ENCODE measurements at regions not wholly inside any gene's neighbourhood (a gene's known extent, or its start where the extent isn't known, plus 50 kb on each side); places are given as distances from the start of the nearest gene placed in this dataset.
"Not testable (repeated sequence)": the region's sequence is repeated elsewhere in the genome, so short reads cannot be mapped to it uniquely, and the experiment has no call there.

DNA sequence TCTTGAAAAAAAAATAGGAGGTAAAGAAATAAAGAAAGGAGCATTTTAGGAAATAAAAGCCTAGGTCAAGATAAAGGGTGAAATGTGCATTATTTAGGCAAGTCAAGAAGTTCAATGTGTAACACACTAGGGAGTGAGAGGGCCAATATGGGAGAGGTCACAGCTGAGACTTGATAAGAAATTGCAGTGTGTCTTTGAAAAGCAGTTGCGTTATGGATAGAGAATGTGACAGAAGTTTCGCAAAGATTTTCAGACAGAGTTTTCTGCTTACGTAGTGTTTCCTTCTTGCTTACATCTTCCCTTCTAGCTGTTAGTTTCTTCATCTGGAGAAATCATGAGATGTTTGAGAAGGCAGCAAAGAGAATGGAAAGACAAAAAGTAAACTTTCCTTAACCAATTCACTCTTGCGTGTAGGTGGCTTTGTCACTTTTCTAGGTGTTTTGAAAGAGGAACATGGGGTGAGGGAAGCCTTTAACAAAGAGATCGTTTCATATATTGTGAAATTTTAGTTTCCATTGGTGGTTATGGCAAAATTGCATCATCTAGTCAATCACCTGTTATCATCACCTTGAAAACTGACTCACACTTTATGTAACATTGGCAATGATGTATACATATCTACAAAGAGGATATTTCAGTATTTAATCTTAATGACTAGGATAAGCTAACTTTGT, 975.5 kb downstream of the OLFM4 start:
- H3K36me3 Mint-ChIP-seq: no peaks in the 10 kb centered on the region
- no peak overlapping the region for H3K4me3 Mint-ChIP-seq
- Histone ChIP-seq H3K27ac (ENCODE audit: low read depth, low read length) (no peak overlapping the region), H3K36me3 (ENCODE audit: insufficient read depth, low read length) (no peaks in the 10 kb centered on the region), H3K9me3 (ENCODE audit: low read length) (no peaks in the 10 kb centered on the region), H3K4me3 (ENCODE audit: low read length) (no peak overlapping the region), H3K4me1 (ENCODE audit: insufficient read depth, low read length) (no peaks in the 10 kb centered on the region), H3K27me3 (ENCODE audit: insufficient read depth, low read length, poor library complexity, severe bottlenecking) (no peaks in the 10 kb centered on the region)
- no peak overlapping the region for H3K27ac Mint-ChIP-seq
- POLR2A ChIA-PET: no interaction called here
- peaks cover 2 to 19% (median 7%) of the 10 kb centered on the region in 5 donors for H3K9me3 Mint-ChIP-seq
- H3K27me3 Mint-ChIP-seq: no peaks in the 10 kb centered on the region
- CTCF ChIA-PET: no interaction called here
- no peaks in the 10 kb centered on the region for H3K4me1 Mint-ChIP-seq
- DNase-seq: no peak

DNA sequence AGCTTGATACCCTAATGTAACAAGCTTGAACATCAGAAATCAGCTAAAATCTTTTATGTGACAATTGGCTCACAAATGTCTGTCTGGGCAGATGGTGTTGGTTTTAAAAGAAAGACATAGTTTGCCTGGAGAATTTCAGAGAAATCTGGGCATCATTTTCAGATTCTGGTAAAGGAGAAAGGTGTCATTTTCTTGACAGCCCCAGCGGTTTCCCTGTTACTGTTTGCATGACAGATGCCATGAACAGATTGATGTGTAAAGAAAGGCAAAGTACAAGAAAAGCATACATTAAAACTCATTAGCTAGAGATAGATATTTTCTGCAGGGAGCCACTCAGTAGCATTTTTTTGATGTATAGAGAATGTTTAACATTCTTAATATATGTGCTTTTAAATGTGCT, 987.9 kb downstream of the OLFM4 start:
- Mint-ChIP-seq H3K27me3 (no peaks in the 10 kb centered on the region), H3K27ac (no peak overlapping the region), H3K4me1 (no peaks in the 10 kb centered on the region), H3K4me3 (no peak overlapping the region), H3K9me3 (peaks cover 3 to 22% (median 11%) of the 10 kb centered on the region in 5 donors), H3K36me3 (no peaks in the 10 kb centered on the region)
- POLR2A ChIA-PET: no interaction called here
- H3K27ac ChIP-seq (ENCODE audit: low read depth, low read length): no peak overlapping the region
- H3K9me3 ChIP-seq (ENCODE audit: low read length): no peaks in the 10 kb centered on the region
- no peaks in the 10 kb centered on the region for H3K4me1 ChIP-seq (ENCODE audit: insufficient read depth, low read length)
- H3K27me3 ChIP-seq (ENCODE audit: insufficient read depth, low read length, poor library complexity, severe bottlenecking): no peaks in the 10 kb centered on the region
- no peak overlapping the region for H3K4me3 ChIP-seq (ENCODE audit: low read length)
- no peaks in the 10 kb centered on the region for H3K36me3 ChIP-seq (ENCODE audit: insufficient read depth, low read length)
- CTCF ChIA-PET: no interaction called here
- no peak for DNase-seq

DNA sequence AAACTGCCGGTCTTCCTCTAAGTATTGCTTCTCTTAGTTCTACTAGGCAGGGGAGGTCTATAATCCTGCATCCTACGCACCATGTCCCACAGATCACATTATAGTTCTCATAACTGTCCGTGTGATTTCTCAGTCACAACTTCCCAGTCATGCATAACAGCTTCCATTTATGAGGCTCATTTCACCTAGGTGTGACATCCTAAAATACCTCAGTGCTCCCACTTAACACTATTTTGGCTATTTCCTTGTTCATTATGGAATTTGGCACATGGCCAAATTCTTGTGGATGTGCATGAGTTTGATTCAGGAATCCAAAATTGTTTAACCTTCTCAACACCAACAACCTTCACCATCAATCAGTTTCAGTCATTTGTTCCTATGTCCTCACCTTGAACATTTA, 989.9 kb downstream of the OLFM4 start:
- H3K27me3 Mint-ChIP-seq: no peaks in the 10 kb centered on the region
- Histone ChIP-seq H3K27me3 (ENCODE audit: insufficient read depth, low read length, poor library complexity, severe bottlenecking) (no peaks in the 10 kb centered on the region), H3K36me3 (ENCODE audit: insufficient read depth, low read length) (no peaks in the 10 kb centered on the region), H3K4me3 (ENCODE audit: low read length) (no peak overlapping the region), H3K9me3 (ENCODE audit: low read length) (no peaks in the 10 kb centered on the region), H3K4me1 (ENCODE audit: insufficient read depth, low read length) (no peaks in the 10 kb centered on the region), H3K27ac (ENCODE audit: low read depth, low read length) (no peak overlapping the region)
- no peak overlapping the region for H3K4me3 Mint-ChIP-seq
- no peak overlapping the region for H3K27ac Mint-ChIP-seq
- no peaks in the 10 kb centered on the region for H3K36me3 Mint-ChIP-seq
- no peak for DNase-seq
- H3K9me3 Mint-ChIP-seq: peaks cover 3 to 26% (median 14%) of the 10 kb centered on the region in 5 donors
- no peaks in the 10 kb centered on the region for H3K4me1 Mint-ChIP-seq
- CTCF ChIA-PET: no interaction called here
- POLR2A ChIA-PET: no interaction called here

DNA sequence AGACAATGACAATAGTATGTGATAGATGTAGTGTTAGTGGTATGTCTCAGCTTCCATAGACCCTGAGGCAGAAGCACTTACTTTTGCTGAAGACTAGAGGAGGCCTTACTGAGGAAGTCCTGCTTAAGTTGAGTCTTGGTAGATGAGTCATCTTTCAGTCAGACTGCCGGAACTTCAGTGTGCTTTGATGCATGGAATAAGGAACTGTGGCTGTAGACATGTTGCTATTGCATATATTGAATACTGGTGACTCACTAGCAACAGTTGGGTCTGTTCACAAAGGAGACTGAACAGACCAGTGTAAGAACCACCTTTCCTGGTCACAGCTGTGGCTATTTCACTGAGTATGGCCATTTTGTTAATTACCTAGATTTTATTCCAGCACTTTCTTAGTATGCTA, 1000.6 kb downstream of the OLFM4 start:
- Histone ChIP-seq H3K27me3 (ENCODE audit: insufficient read depth, low read length, poor library complexity, severe bottlenecking) (no peaks in the 10 kb centered on the region), H3K4me1 (ENCODE audit: insufficient read depth, low read length) (no peaks in the 10 kb centered on the region), H3K4me3 (ENCODE audit: low read length) (no peak overlapping the region), H3K36me3 (ENCODE audit: insufficient read depth, low read length) (no peaks in the 10 kb centered on the region), H3K27ac (ENCODE audit: low read depth, low read length) (no peak overlapping the region), H3K9me3 (ENCODE audit: low read length) (no peaks in the 10 kb centered on the region)
- ChIA-PET POLR2A (no interaction called here), CTCF (no interaction called here)
- no peak overlapping the region for H3K4me3 Mint-ChIP-seq
- H3K4me1 Mint-ChIP-seq: no peaks in the 10 kb centered on the region
- H3K27me3 Mint-ChIP-seq: no peaks in the 10 kb centered on the region
- H3K27ac Mint-ChIP-seq: no peak overlapping the region
- DNase-seq: no peak
- H3K9me3 Mint-ChIP-seq: peaks cover 13 to 49% (median 23%) of the 10 kb centered on the region in 5 donors
- no peaks in the 10 kb centered on the region for H3K36me3 Mint-ChIP-seq

DNA sequence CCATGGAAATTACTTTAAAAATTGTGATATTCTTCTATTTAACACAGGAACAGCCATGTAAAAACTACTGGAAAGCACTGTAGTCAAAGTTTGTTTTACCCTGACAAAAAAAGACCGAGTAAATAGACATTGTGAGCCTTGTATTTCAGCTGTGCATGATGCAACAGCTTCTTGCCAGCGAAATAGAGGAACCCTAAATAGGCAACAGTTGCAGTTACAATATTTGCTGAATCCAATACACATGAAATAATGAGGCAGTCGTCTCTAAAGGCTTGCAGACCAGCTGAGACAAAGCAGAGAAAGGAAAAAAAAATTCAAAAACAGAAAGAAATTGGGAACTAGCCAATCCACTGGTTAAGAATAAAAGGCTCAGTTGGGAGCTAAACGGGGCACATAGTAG, 1001.1 kb downstream of the OLFM4 start:
- no peaks in the 10 kb centered on the region for H3K27me3 Mint-ChIP-seq
- H3K4me3 Mint-ChIP-seq: no peak overlapping the region
- no peaks in the 10 kb centered on the region for H3K4me1 ChIP-seq (ENCODE audit: insufficient read depth, low read length)
- no peaks in the 10 kb centered on the region for H3K36me3 ChIP-seq (ENCODE audit: insufficient read depth, low read length)
- no peaks in the 10 kb centered on the region for H3K9me3 ChIP-seq (ENCODE audit: low read length)
- no peaks in the 10 kb centered on the region for H3K36me3 Mint-ChIP-seq
- DNase-seq: no peak
- no peak overlapping the region for H3K27ac Mint-ChIP-seq
- no peaks in the 10 kb centered on the region for H3K4me1 Mint-ChIP-seq
- peaks cover 13 to 47% (median 21%) of the 10 kb centered on the region in 5 donors for H3K9me3 Mint-ChIP-seq
- no peak overlapping the region for H3K4me3 ChIP-seq (ENCODE audit: low read length)
- ChIA-PET CTCF (no interaction called here), POLR2A (no interaction called here)
- H3K27me3 ChIP-seq (ENCODE audit: insufficient read depth, low read length, poor library complexity, severe bottlenecking): no peaks in the 10 kb centered on the region
- H3K27ac ChIP-seq (ENCODE audit: low read depth, low read length): no peak overlapping the region

DNA sequence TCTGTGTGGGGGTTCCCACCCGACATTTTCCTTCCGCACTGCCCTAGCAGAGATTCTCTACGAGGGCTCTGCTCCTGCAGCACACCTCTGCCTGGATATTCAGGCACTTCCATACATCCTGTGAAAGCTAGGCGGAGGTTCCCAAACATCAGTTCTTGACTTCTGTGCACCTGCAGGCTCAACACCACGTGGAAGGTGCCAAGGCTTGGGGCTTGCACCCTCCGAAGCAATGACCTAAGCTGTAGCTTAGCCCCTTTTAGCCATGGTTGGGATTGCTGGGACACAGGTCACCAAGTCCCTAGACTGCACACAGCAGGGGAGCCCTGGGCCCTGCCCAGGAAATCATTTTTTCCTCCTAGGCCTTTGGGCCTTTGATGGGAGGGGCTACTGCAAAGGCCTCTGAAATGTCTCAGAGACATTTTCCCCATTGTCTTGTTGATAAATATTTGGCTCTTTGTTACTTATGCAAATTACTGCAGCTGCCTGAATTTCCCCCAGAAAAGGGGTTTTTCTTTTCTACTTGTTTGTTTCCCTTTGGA, 1004.8 kb downstream of the OLFM4 start:
- Histone ChIP-seq H3K4me1 (ENCODE audit: insufficient read depth, low read length) (no peaks in the 10 kb centered on the region), H3K27me3 (ENCODE audit: insufficient read depth, low read length, poor library complexity, severe bottlenecking) (no peaks in the 10 kb centered on the region), H3K36me3 (ENCODE audit: insufficient read depth, low read length) (no peaks in the 10 kb centered on the region), H3K27ac (ENCODE audit: low read depth, low read length) (no peak overlapping the region), H3K4me3 (ENCODE audit: low read length) (no peak overlapping the region), H3K9me3 (ENCODE audit: low read length) (no peaks in the 10 kb centered on the region)
- H3K4me3 Mint-ChIP-seq: no peak overlapping the region
- no peaks in the 10 kb centered on the region for H3K27me3 Mint-ChIP-seq
- H3K36me3 Mint-ChIP-seq: no peaks in the 10 kb centered on the region
- ChIA-PET CTCF (no interaction called here), POLR2A (no interaction called here)
- no peak overlapping the region for H3K27ac Mint-ChIP-seq
- H3K9me3 Mint-ChIP-seq: peaks cover 10 to 27% (median 16%) of the 10 kb centered on the region in 5 donors
- DNase-seq: no peak
- H3K4me1 Mint-ChIP-seq: no peaks in the 10 kb centered on the region

DNA sequence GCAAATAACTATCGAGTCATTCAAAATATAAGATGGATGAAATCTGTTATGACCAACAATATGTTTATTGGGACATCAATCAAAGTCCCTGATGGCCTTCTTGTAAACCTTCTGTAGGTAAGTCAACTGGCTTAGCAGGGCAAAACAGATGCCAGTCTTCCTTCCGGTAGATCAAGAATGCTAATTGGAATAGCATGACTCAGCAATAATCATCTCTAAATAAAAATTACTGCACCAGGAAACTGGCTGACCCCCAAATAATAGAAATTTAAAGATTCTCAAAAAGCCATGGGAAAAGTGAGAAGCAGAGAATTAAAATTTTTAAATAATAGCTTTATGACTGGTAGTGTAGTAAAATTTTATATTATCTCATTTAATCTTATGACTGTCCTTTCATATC, 1005.4 kb downstream of the OLFM4 start:
- ChIA-PET POLR2A (no interaction called here), CTCF (no interaction called here)
- no peak for DNase-seq
- Histone ChIP-seq H3K27me3 (ENCODE audit: insufficient read depth, low read length, poor library complexity, severe bottlenecking) (no peaks in the 10 kb centered on the region), H3K4me1 (ENCODE audit: insufficient read depth, low read length) (no peaks in the 10 kb centered on the region), H3K36me3 (ENCODE audit: insufficient read depth, low read length) (no peaks in the 10 kb centered on the region), H3K4me3 (ENCODE audit: low read length) (no peak overlapping the region), H3K27ac (ENCODE audit: low read depth, low read length) (no peak overlapping the region), H3K9me3 (ENCODE audit: low read length) (no peaks in the 10 kb centered on the region)
- Mint-ChIP-seq H3K36me3 (no peaks in the 10 kb centered on the region), H3K4me1 (no peaks in the 10 kb centered on the region), H3K27me3 (no peaks in the 10 kb centered on the region), H3K27ac (no peak overlapping the region), H3K9me3 (peaks cover 11 to 23% (median 15%) of the 10 kb centered on the region in 5 donors), H3K4me3 (no peak overlapping the region)

DNA sequence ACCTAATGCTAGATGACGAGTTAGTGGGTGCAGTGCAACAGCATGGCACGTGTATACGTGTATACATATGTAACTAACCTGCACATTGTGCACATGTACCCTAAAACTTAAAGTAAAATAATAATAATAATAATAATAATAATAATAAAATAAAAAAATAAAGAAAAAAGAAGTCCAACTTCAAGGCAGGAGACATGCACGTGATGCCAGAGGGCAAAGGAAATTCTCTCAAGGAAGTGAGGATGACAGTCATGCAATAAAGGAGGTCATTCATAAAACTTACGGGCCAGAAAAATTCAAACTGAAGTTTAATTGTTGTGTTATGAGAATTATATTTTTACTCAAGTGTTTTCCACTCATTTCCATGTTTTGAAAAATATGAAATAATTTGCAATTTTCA, 1028.8 kb downstream of the OLFM4 start:
- H3K27me3 Mint-ChIP-seq; DNase-seq; H3K4me1 Mint-ChIP-seq; H3K36me3 ChIP-seq (ENCODE audit: insufficient read depth, low read length); H3K36me3 Mint-ChIP-seq; CTCF ChIA-PET; H3K4me3 ChIP-seq (ENCODE audit: low read length); H3K27me3 ChIP-seq (ENCODE audit: insufficient read depth, low read length, poor library complexity, severe bottlenecking); H3K9me3 ChIP-seq (ENCODE audit: low read length); H3K27ac ChIP-seq (ENCODE audit: low read depth, low read length); POLR2A ChIA-PET; H3K4me1 ChIP-seq (ENCODE audit: insufficient read depth, low read length); H3K27ac Mint-ChIP-seq; H3K4me3 Mint-ChIP-seq: not testable (repeated sequence)
- H3K9me3 Mint-ChIP-seq: peaks cover 0 to 26% (median 3%) of the 10 kb centered on the region in 5 donors

DNA sequence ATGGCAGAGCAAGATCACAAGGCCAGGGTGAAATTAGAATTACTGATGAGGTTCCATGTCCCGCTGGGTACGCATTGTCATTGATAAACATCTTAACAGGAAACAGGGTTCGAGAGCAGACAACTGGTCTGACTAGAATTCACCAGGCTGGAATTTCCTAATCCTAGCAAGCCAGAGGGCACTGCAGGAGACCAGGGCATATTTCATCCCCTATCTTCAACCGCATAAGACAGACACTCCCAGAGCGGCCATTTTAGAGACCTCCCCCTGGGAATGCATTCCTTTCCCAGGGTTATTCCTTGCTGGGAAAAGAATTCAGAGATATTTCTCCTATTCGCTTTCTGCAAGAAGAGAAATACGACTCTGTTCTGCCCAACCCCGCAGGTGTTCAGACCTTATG, 1041.3 kb downstream of the OLFM4 start:
- CTCF ChIA-PET; POLR2A ChIA-PET; H3K4me3 ChIP-seq (ENCODE audit: low read length); H3K27me3 ChIP-seq (ENCODE audit: insufficient read depth, low read length, poor library complexity, severe bottlenecking); H3K36me3 Mint-ChIP-seq; H3K36me3 ChIP-seq (ENCODE audit: insufficient read depth, low read length); H3K27ac ChIP-seq (ENCODE audit: low read depth, low read length); H3K27me3 Mint-ChIP-seq; H3K4me1 ChIP-seq (ENCODE audit: insufficient read depth, low read length); H3K9me3 ChIP-seq (ENCODE audit: low read length); H3K4me1 Mint-ChIP-seq; H3K27ac Mint-ChIP-seq; DNase-seq: not testable (repeated sequence)
- Mint-ChIP-seq H3K9me3 (peaks cover 20 to 51% (median 42%) of the 10 kb centered on the region in 5 donors), H3K4me3 (peak overlapping the region in 1 of 7 donors; percentile 44)

Data from CD8-positive, alpha-beta memory T cell (primary cell).